Endothelial cell of umbilical vein (primary cell): ENCODE measurements at regions not wholly inside any gene's neighbourhood (a gene's known extent, or its start where the extent isn't known, plus 50 kb on each side); places are given as distances from the start of the nearest gene placed in this dataset.

Experiments used
- BruUV-seq: library from RNA; stranded (reverse); fragments of 400-500 nt; replicated peaks from 2 replicates; lab custom pipeline; 2021; lab: Mats Ljungman, UMichigan
- CTCF ChIA-PET: fragments of 300-600, 350-600 bp; sonication (Branson Sonifier 250); formaldehyde crosslinking; loops from one replicate; lab custom pipeline; 2021; ENCODE audit warnings: antibody characterized with exemption, inconsistent platforms; lab: Charles Lee
- POLR2A ChIA-PET: fragments of 300-600, 350-600 bp; sonication (Branson Sonifier 250); formaldehyde crosslinking; loops from one replicate; lab custom pipeline; 2021; ENCODE audit warnings: antibody characterized with exemption, inconsistent platforms; lab: Charles Lee
- DNase-seq: peaks from one replicate; pipeline ENCODE4 v3.0.0-alpha.2; 2011; ENCODE audit warnings: low read depth, low spot score
- FAIRE-seq: peaks from 2 replicates; lab custom pipeline; 2011; peaks lifted over from hg19 to GRCh38; lab: Jason Lieb, UNC
- H2AFZ ChIP-seq: 2 replicates; pipeline ENCODE4 v1.6.0; 2012; ENCODE audit warnings: low read depth, low read length, control low read depth, inconsistent platforms
- H3K27ac ChIP-seq: 2 replicates; pipeline ENCODE4 v1.5.1; 2011; ENCODE audit warnings: low read depth, mild to moderate bottlenecking, control low read depth, low read length, moderate library complexity; ENCODE audit not compliant: insufficient read depth
- H3K27me3 ChIP-seq, 2 experiments: 2 replicates each; pipeline versions ENCODE4 v1.6.0 to v1.6.1; 2011; ENCODE audit warnings: low read length in 2 of 2, mixed read lengths in 1 of 2; ENCODE audit not compliant: control insufficient read depth in 2 of 2, insufficient read depth in 2 of 2
- H3K36me3 ChIP-seq, 2 experiments: 2 replicates in 1 of 2; 3 replicates in 1 of 2; pipeline ENCODE4 v1.5.1; 2011; ENCODE audit warnings: low read length in 2 of 2, mild to moderate bottlenecking in 1 of 2, moderate library complexity in 1 of 2; ENCODE audit not compliant: control insufficient read depth in 2 of 2, insufficient read depth in 2 of 2; ENCODE audit errors: extremely low read depth in 1 of 2
- H3K4me1 ChIP-seq: 3 replicates; pipeline ENCODE4 v1.5.1; 2011; ENCODE audit warnings: mild to moderate bottlenecking, low read length; ENCODE audit not compliant: control insufficient read depth, insufficient read depth; ENCODE audit errors: extremely low read depth
- H3K4me2 ChIP-seq: 2 replicates; pipeline ENCODE4 v1.6.1; 2011; ENCODE audit warnings: low read length, control low read depth, mixed read lengths; ENCODE audit not compliant: insufficient read depth
- H3K4me3 ChIP-seq, 3 experiments: fragments of 200-600 bp in 1 of 3; sonication (generic), shearing (Covaris generic) in 1 of 3; replicated peaks in 1 of 3; 2 replicates each; pipeline ENCODE4 v1.5.1; 2011 to 2016; ENCODE audit warnings: control low read depth in 3 of 3, low read length in 3 of 3, mild to moderate bottlenecking in 2 of 3, inconsistent platforms in 1 of 3, low read depth in 1 of 3, moderate library complexity in 1 of 3; ENCODE audit not compliant: insufficient read depth in 1 of 3
- H3K79me2 ChIP-seq: 2 replicates; pipeline ENCODE4 v1.6.0; 2012; ENCODE audit warnings: low read length, inconsistent platforms; ENCODE audit not compliant: control insufficient read depth, insufficient read depth
- H3K9ac ChIP-seq: replicated peaks from 2 replicates; pipeline ENCODE3; 2011; ENCODE audit warnings: low read length, control low read depth; ENCODE audit not compliant: insufficient read depth; ENCODE audit errors: extremely low read depth
- H3K9me1 ChIP-seq: replicated peaks from 3 replicates; pipeline ENCODE4 v1.6.0; 2011; ENCODE audit warnings: mild to moderate bottlenecking, low read length; ENCODE audit not compliant: control insufficient read depth, insufficient read depth; ENCODE audit errors: extremely low read depth
- H3K9me3 ChIP-seq: replicated peaks from 2 replicates; pipeline ENCODE4 v1.5.1; 2012; ENCODE audit warnings: low read length, inconsistent platforms; ENCODE audit not compliant: control insufficient read depth, insufficient read depth
- H4K20me1 ChIP-seq: replicated peaks from 2 replicates; pipeline ENCODE3; 2011; ENCODE audit warnings: mild to moderate bottlenecking, low read length; ENCODE audit not compliant: control insufficient read depth, insufficient read depth; ENCODE audit errors: extremely low read depth
- CTCF ChIP-seq, 2 donors: IDR thresholded peaks; 1 replicate in 1 of 2; 2 replicates in 1 of 2; pipeline ENCODE4 v1.5.1; 2011; ENCODE audit warnings: low read length in 2 of 2, mild to moderate bottlenecking in 2 of 2, moderate library complexity in 2 of 2, control low read depth in 1 of 2, inconsistent platforms in 1 of 2, low read depth in 1 of 2; ENCODE audit not compliant: insufficient read depth in 1 of 2; ENCODE audit errors: extremely low read depth in 1 of 2
- EZH2 ChIP-seq: IDR thresholded peaks from 2 replicates; pipeline ENCODE4 v1.6.1; 2012; ENCODE audit warnings: borderline replicate concordance, low read depth, mild to moderate bottlenecking, moderate library complexity, low read length, inconsistent platforms; ENCODE audit not compliant: severe bottlenecking
- FOS ChIP-seq: IDR thresholded peaks from 2 replicates; pipeline ENCODE4 v1.6.1; 2011; ENCODE audit warnings: mild to moderate bottlenecking, low read length, moderate library complexity, borderline replicate concordance; ENCODE audit not compliant: insufficient read depth
- GATA2 ChIP-seq: IDR thresholded peaks from 2 replicates; pipeline ENCODE4 v1.7.0; 2011; ENCODE audit warnings: low read depth, mild to moderate bottlenecking, moderate library complexity, mixed read lengths, low read length; ENCODE audit not compliant: insufficient read length, insufficient read depth
- JUN ChIP-seq: IDR thresholded peaks from 2 replicates; pipeline ENCODE4 v1.6.1; 2011; ENCODE audit warnings: borderline replicate concordance, low read depth; ENCODE audit not compliant: insufficient read length, insufficient read depth
- MAX ChIP-seq: IDR thresholded peaks from 2 replicates; pipeline ENCODE4 v1.6.1; 2011; ENCODE audit not compliant: insufficient read depth, insufficient read length
- MYC ChIP-seq: IDR thresholded peaks from one replicate; pipeline ENCODE4 v1.6.1; 2011; ENCODE audit warnings: mild to moderate bottlenecking, low read depth, low read length
- POLR2A ChIP-seq: IDR thresholded peaks from 2 replicates; pipeline ENCODE4 v1.6.1; 2012; ENCODE audit warnings: low read depth, mild to moderate bottlenecking, control low read depth, low read length
- POLR2AphosphoS5 ChIP-seq: IDR thresholded peaks from 2 replicates; pipeline ENCODE4 v1.6.1; 2012; ENCODE audit warnings: low read depth, mild to moderate bottlenecking, control low read depth, low read length, moderate library complexity; ENCODE audit not compliant: insufficient read depth
- dilution Hi-C: fragments of 300-500 bp; cut with MboI; formaldehyde crosslinking; loops from one replicate; pipeline ENCODE4 v1.15.0; 2019; ENCODE audit warnings: low sequenced_read_pairs; ENCODE audit not compliant: extremely low pct_ligation_motif_present
- intact Hi-C: fragments of 100-400 bp; cut with micrococcal nuclease; formaldehyde crosslinking; loops from one replicate; pipeline ENCODE4 v1.10.0; 2022

GRCh38 chr16:58948244-58948643 lies 214.1 kb upstream of the GOT2 start:
- POLR2A ChIA-PET, result no interaction called here
- dilution Hi-C loops, result no loop called here
- intact Hi-C loops, result no loop called here

GRCh38 chr16:58940609-58941008 lies 206.5 kb upstream of the GOT2 start:
- POLR2A ChIA-PET, result interaction anchor here (0.6 kb wide), 2 partner anchors 753 to 952 kb away, joined by 3 to 5 read pairs; no protein-coding TSS in a partner anchor
- H3K9ac ChIP-seq, result no peak overlapping the region
- H3K9me1 ChIP-seq, result no peaks in the 10 kb centered on the region
- no TSS peak for BruUV-seq
- dilution Hi-C loops, result no loop called here
- no peaks in the 10 kb centered on the region for H4K20me1 ChIP-seq
- TF ChIP-seq EZH2, result no peak
- no peak for TF ChIP-seq GATA2
- TF ChIP-seq POLR2AphosphoS5, result no peak
- TF ChIP-seq MAX, result no peak
- no peak for TF ChIP-seq POLR2A
- TF ChIP-seq JUN, result no peak
- no peak for TF ChIP-seq CTCF (IDR thresholded peaks at IDR 0.05; ENCODE audit: extremely low read depth in 1 of 2, insufficient read depth in 1 of 2, low read depth in 1 of 2, low read length in 2 of 2)
- no peak for TF ChIP-seq MYC
- TF ChIP-seq FOS, result no peak
- no peaks in the 10 kb centered on the region for H3K9me3 ChIP-seq
- no peak overlapping the region for H2AFZ ChIP-seq
- H3K79me2 ChIP-seq, result no peaks in the 10 kb centered on the region
- DNase-seq (no peak), FAIRE-seq (no peak)
- no peaks in the 10 kb centered on the region for H3K36me3 ChIP-seq
- H3K4me2 ChIP-seq, result no peak overlapping the region
- intact Hi-C loops, result no loop called here
- H3K27ac ChIP-seq, result no peak overlapping the region
- no peak overlapping the region for H3K4me3 ChIP-seq
- CTCF ChIA-PET, result interaction anchor here (0.5 kb wide), 1 partner anchor 107 kb away, joined by 4 read pairs; no protein-coding TSS in a partner anchor
- H3K27me3 ChIP-seq, result no peaks in the 10 kb centered on the region
- no peaks in the 10 kb centered on the region for H3K4me1 ChIP-seq

More at GRCh38 chr16:58948244-58948643, 214.1 kb upstream of the GOT2 start:
- Histone ChIP-seq H3K4me2 (no peak overlapping the region), H3K9ac (no peak overlapping the region), H3K9me3 (no peaks in the 10 kb centered on the region), H3K4me1 (no peaks in the 10 kb centered on the region), H3K27ac (no peak overlapping the region), H3K27me3 (no peaks in the 10 kb centered on the region), H3K9me1 (no peaks in the 10 kb centered on the region), H3K4me3 (no peak overlapping the region), H3K36me3 (no peaks in the 10 kb centered on the region), H3K79me2 (no peaks in the 10 kb centered on the region), H4K20me1 (no peaks in the 10 kb centered on the region), H2AFZ (no peak overlapping the region)
- DNase-seq (no peak), FAIRE-seq (no peak)
- TF ChIP-seq POLR2A (no peak), JUN (no peak), FOS (no peak), EZH2 (no peak), MYC (no peak)
- BruUV-seq, result no TSS peak
- CTCF ChIA-PET, result no interaction called here
